ENCODE measurements at regions not wholly inside any gene's neighbourhood (a gene's known extent, or its start where the extent isn't known, plus 50 kb on each side); places are given as distances from the start of the nearest gene placed in this dataset.

DNA sequence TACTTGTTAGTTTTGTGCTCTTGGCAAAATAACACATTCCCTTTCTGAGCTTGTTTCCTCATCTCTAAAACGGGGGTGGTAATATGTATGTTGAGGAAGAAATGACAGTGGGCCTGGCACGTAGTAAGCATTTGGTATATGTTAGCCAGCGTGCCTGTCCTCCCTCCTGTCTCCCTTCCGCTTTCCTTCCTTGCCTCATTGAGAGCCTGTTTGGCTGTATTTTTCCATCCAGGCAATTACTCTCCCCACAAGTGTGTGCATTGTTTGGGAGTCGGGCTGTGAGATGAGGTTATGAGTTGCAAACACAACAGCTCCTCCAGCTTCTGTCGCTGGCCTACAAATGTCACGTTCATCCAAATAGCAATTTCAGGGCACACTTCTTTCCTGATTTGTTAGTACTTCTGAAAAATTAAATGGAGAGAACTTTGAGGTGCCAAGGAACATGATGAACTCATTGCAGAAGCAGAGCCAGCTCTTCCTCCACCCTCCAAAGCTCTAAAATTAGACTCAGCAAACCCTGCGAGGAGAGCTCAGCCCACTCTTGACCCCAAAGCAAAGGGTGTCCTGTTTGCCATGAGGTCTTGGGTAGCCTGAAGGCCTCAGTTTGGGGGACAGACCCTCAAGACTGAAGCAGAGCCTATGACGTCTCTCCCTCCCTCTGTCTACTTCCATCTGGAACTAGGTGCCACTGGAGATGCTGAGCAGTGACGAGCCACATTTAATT, 50.7 kb upstream of the TOX2 start:
- no peak for DNase-seq (ENCODE audit: low read depth)

DNA sequence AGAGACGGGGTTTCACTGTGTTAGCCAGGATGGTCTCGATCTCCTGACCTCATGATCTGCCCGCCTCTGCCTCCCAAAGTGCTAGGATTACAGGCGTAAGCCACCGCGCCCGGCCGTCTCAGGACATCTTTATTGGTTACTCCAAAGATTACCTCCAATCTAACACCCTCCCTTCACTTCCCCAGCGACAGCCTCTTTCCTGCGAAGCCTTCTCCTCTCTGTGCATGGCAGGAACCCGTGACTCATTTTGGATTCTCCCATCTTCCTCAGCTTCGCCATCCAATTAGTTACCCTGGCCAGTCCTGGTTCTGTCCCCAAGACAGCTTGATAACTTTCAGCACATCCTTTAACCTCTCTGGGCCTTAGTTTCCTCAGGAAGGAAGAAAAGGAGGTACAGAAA, 51.3 kb upstream of the TOX2 start:
- DNase-seq (ENCODE audit: low read depth) = no peak

GRCh38 chr20:43862438-43862837, 52.2 kb upstream of the TOX2 start:
- DNase-seq (ENCODE audit: low read depth) = no peak

DNA sequence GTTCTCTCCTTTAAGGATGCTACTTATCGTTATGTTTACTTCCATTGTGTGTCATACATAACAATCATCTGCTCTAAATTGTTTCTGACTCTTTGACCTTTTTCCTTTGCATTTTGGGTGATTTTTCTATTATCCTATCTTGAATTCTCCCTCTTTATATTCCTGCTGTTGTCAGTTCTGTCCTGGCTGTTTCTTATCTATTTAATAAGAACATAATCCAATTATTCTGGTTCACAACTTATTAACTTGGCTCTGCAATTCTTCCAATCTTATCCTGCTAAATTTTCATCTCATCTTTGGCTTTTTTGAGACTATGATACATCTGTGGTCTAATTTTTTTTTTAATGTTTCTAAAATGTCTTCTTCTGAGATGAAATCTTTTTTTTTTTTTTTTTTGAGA, 54.7 kb upstream of the TOX2 start:
- DNase-seq (ENCODE audit: low read depth) = no peak

- no peak for DNase-seq (ENCODE audit: low read depth)
These were observed 56.7 kb upstream of the TOX2 start for GRCh38 chr20:43857932-43858331.

DNA sequence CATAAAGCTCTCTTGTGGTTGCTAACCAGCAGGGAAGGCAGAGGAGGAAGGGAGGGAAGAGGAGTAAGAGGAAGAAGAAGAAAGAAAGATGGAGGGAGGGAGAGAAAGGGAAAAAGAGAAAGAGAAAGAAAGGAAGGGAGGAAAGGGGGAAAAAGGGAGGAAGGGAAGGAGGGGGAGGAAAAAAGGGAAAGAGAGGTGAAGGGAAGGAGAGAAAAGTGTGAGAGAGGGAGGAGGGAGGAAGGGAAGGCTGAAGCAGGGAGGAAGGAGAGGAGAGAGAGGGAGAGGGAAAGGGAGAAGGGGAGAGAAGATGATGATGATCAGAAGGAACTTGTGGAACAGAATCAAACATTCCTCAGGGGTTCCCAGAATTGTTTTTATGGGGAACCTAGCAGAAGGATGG, 57.5 kb upstream of the TOX2 start:
- DNase-seq (ENCODE audit: low read depth) = no peak

DNA sequence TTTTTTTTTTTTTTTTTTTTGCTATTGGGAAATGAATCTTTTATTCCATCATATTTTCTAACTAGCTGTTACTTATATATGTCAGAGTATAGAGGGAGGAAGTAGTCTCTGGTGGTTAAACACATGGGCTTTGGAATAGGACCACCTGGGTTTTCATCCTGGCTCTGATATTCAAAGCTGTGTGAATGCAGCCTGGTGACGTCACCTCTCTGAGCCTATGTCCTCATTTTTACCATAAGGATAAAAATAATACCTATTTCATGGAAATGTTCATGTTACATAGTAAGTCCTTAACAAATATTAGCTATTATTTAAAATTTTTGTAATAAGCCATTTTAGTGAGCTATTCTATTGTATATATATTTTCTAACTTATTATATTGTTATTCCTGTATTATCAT, 58.8 kb upstream of the TOX2 start:
- DNase-seq (ENCODE audit: low read depth) = no peak

DNA sequence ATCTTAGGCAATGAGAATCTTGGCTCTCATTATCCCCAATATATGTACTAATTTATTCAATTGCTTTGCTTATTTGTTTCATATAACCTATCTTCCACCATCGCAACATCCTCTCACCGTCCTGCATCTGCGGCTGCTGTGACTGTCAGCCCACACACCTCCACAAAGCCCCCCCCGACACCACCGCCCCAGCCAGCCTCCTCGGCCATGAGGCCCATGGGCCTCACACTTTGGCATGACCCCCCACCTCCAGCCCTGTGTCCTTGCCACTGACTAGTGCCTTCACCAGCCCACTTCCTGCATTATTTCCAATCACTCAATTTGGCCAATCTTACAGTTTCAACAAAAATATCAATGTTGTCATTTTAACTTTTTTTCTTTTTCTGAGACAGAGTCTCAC, 60.7 kb upstream of the TOX2 start:
- DNase-seq (ENCODE audit: low read depth) = no peak

- DNase-seq (ENCODE audit: low read depth) = no peak
These were observed 61.4 kb upstream of the TOX2 start for GRCh38 chr20:43853174-43853803.

DNA sequence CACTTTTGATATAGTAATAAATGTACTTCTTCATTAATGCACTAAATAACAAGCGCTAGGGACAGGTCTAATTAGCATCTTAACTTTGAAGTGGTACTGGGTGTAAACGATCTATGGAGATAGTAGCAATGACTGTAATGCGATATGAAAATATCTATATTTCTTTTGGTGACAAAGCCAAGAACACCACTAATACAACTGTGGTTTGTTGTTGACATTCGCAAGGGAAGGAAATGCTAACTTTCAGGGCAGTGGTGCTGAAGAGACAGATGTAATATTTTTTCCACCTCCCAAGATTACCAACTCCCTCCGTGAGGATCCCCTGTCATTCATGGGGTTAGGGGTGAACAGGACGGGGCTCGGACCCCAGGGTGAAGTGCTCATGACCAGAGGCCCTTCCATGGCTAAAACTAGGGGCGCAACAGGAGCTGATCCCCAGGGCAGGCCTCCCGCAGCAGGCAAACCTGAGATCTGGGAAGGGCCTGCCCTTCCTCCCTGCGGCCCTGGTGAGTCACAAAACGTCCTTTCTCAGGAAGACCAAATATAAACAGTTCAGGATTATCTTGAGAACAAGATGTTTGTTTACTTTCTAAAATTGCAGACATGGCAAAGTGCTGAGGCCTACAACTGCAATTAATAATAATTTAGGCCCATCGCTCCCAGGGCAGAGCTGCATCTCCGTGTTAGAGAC, 65.0 kb upstream of the TOX2 start:
- no peak for DNase-seq (ENCODE audit: low read depth)

DNA sequence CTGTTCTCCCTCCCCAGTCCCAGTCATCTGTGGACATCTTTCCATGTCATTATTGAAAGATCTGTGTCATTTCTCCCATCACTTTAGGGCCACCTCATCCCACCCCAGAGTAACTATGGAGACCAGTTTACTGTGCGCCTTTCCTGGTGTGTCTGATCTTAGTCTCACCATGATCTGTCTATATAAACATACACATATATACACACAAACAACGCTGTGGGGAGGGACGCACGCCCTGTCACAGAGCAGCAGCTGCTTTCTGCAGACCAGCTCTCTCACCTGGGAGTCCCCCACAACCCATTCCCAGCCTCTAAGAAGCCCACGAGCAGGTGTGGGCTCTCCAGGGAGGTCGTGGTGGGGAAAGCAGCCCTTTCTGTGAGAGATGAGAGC, 68.1 kb upstream of the TOX2 start:
- DNase-seq (ENCODE audit: low read depth) = no peak

DNA sequence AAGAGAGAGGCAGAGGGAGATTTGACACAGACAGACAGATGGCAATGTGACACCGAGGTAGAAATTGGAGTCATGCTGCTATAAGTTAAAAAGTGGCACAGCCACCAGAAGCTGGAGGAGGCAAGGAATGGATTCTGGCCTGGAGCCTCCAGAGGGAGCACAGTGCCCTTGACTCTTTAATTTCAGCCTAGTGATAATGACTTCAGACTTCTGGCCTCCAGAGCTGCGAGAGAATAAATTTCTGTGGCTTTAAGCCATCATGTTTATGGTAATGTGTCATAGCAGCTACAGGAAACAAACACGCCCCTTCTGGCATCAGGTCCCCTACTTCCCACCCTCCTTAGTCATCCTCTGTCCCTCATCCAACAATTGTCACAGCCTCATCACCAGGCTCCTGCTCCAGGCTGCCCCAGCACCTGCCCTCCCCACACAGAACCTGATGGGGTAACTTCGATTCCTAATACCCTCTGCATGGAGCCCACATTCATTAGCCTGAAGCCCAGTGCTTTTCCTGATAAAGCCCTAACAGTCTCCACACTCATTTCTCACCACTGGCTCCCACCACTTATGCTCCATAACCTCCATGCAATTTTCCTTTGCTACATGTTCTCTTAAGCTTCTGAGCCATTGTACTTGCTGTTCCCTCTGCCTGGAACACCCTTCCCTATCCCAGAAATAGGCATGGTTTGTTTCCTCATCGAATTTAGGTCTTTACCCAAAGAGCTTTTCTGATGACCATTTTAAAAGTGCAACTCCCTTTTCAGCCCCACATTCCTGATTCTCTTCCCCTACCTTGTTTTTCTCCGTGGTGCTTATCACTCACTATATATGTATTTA, 69.7 kb upstream of the TOX2 start:
- peak; percentile 92 for DNase-seq (ENCODE audit: low read depth)

DNA sequence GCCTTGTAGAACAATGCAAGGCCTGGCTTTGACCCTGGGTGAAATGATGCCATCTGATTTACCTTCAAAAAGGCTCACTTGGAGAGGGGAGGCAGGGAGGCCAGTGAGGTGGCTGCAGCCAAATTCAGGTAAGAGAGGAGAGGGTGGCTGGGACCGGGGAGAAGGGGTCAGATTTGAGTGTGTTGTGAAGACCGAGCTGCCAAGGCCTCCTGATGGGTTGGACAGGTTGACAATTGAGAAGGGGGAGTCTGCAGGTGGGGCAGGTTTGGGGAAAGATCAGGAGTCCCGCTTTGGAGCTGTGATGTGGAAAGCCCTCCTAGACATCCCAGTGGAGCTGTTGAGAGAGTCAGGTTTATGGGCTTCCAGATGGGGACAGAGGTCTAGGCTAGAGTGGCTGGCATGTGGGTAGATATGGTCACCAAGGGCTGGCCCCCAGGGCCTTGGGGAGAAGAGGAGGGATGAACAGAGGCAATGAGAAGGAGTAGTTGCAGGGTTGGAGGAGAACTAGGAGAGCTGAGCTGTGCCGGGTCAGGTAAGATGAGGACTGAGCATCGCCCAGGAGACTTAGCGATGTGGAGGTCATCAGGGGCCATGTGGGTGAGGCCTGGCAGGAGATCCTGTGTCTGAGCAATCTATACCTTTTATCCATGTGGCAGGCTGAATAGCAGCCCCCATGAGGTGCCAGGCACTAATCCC, 70.5 kb upstream of the TOX2 start:
- no peak for DNase-seq (ENCODE audit: low read depth)

DNA sequence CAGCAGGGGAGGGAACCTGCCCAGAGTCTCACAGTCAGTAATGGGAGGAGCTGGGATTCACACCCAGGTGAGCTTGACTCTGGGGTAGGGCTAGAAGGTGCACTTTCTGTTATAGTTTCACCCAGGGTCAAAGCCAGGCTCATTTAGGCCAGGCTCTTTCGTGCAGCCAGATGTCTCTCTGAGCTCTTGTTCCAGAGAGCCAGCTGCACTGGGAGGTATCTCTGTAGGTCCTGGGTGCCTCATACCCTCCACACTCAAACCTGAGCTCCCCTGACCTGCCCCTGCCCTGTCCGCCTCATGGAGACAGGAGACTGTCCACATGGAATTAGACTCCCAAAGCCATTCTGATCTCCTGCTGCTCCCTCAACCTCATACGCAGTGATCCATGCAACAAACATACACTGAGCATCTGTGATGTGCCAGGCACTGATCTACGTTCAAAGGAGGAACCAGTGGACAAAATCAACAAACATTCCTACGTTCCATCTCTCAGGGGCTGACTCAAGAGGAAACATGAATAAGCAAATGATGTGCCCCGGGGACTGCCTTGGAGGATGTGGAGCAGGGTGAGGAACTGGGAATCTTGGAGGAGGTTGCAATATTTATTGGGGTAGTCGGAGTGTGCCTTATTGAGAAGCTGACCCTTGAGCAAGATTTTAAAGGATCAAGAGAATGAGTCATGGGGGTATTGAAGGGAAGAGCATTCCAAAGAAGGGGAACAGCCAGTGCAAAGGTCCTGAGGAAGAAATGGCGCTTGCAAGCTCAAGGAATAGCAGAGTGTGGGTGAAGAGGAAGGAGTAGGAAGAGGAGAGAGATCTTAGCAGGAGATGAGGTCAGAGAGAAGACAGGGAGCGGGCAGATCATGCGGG, 71.3 kb upstream of the TOX2 start:
- DNase-seq (ENCODE audit: low read depth) = peak; percentile 71

DNA sequence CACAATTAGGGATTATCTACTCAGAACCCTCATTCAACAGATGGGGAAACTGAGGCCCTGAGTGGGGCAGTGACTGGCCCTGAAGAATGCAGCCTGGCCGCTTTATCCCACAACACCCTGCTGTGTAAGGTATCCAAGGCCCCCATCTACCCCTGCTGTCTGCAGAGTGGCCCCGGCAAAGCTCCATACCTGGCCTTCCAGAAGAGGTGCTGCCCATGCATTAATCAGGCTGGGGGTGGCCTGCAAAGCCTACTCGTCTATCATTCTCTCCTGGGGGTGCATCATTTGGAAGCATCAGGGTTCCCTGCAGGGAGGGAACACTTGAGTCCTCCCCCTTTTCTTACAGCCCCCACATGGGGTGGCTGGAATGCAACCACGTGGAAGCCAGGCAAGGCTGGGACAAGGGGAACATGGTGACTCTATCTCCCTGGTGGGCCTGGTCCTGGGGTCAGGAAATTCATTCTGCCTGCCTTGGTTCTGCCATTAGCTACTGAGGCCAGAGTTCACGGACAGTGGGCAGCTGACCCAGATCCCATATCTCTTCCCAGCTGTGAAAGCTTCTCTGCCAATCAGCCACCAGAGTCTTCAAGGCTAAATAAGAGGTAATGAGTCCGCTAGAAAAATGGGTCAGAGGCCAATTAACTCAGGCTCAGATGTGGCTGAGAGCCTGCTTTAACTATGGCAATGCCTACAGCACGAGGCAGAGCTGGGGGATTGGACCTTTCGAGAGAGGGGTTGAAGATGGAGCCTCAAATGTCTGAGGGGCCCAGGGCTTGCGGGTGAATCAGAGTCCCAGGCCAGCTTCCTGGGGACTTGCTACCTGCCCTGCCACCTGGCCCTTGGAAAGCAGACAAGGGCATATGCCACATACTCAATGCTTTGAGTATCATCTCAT, 72.3 kb upstream of the TOX2 start:
- no peak for DNase-seq (ENCODE audit: low read depth)

DNA sequence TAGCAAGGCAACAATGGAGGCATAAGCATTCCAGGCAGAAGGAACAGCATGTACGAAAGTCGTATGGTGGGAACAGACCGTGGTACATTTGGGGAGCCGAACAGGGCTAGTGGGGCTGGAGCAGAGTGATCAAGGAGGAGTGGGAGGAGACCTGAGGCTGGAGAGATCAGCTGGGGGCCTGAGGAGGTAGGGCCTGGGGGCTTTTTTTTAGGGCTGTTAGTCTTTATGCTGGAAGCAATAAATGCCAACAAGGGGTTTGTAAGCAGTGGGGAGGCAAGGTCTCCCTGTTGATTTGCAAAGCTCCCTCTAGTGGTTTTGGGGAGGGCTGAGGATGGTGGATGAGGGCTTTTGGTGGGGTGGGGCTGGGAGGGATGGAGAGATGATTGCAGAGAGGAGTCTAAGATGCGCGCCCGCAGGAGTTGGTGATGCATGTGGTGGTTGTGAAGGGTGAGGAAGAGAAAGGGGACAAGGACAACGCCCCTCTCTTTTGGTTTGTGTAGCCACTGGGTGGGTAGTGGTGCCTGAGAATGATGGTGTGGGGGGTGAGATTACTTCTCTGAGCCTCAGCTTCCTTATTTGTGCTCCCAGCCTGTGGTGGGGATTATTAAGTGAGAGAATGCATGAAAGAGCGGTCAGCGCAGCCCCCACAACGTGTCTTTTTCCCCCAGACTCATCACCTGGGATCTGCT, 74.1 kb upstream of the TOX2 start:
- no peak for DNase-seq (ENCODE audit: low read depth)

DNA sequence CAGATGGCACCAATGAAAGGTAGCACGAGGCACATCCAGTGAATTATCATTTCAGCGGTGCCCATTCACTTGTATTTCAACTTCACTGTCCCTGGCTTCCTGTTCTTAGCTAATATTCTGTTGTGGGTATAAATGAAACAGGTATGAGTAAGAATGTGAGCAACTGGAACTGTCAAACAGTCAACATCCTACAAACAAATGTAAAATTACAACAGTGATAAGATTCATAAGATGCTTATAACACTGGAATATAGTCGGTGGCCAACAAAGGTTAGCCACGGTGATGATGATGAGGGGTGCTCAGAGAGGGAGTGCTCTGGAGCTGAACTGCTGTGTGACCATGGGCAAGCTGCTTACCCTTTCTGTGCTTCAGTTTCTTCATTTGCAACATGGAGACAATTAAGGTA, 74.9 kb upstream of the TOX2 start:
- DNase-seq (ENCODE audit: low read depth) = no peak

- no peak for DNase-seq (ENCODE audit: low read depth)
These were observed 76.0 kb upstream of the TOX2 start for GRCh38 chr20:43838703-43839060.
